ENCODE measurements at regions not wholly inside any gene's neighbourhood (a gene's known extent, or its start where the extent isn't known, plus 50 kb on each side); places are given as distances from the start of the nearest gene placed in this dataset.
A peak's percentile ranks its signal among the peaks of the same experiment; 100 is the strongest.
"Not testable (repeated sequence)": the region's sequence is repeated elsewhere in the genome, so short reads cannot be mapped to it uniquely, and the experiment has no call there.

- no peak for DNase-seq (ENCODE audit: low read depth)
Observed at GRCh38 chr14:76699209-76699938, 61.9 kb upstream of the VASH1 start.

- DNase-seq (ENCODE audit: low read depth), result no peak
Observed at GRCh38 chr14:76699939-76700590, 61.2 kb upstream of the VASH1 start.

GRCh38 chr14:76701436-76701835 lies 59.8 kb upstream of the VASH1 start:
- DNase-seq (ENCODE audit: low read depth), result no peak

GRCh38 chr14:76701981-76702380 lies 59.3 kb upstream of the VASH1 start:
- DNase-seq (ENCODE audit: low read depth), result no peak

- DNase-seq (ENCODE audit: low read depth), result no peak
Observed at GRCh38 chr14:76705214-76705613, 56.1 kb upstream of the VASH1 start.

GRCh38 chr14:76706207-76706606 lies 55.1 kb upstream of the VASH1 start:
- DNase-seq (ENCODE audit: low read depth), result not testable (repeated sequence)

- no peak for DNase-seq (ENCODE audit: low read depth)
Observed at GRCh38 chr14:76706811-76707210, 54.5 kb upstream of the VASH1 start.

- no peak for DNase-seq (ENCODE audit: low read depth)
Observed at GRCh38 chr14:76708028-76708427, 53.2 kb upstream of the VASH1 start.

- no peak for DNase-seq (ENCODE audit: low read depth)
Observed at GRCh38 chr14:76708771-76709170, 52.5 kb upstream of the VASH1 start.

GRCh38 chr14:76710056-76711010 lies 50.9 kb upstream of the VASH1 start:
- DNase-seq (ENCODE audit: low read depth), result peak; percentile 51
